KBM-7 (cell line): ENCODE measurements at regions not wholly inside any gene's neighbourhood (a gene's known extent, or its start where the extent isn't known, plus 50 kb on each side); places are given as distances from the start of the nearest gene placed in this dataset.
"Not testable (repeated sequence)": the region's sequence is repeated elsewhere in the genome, so short reads cannot be mapped to it uniquely, and the experiment has no call there.

Source experiments
- DNase-seq: peaks from one replicate; pipeline ENCODE4 v3.0.0-alpha.2; 2015
- in situ Hi-C: fragments of 300-500 bp; cut with MboI; formaldehyde crosslinking; loops from 2 replicates; pipeline ENCODE4 v1.14.3; 2020; ENCODE audit warnings: low sequenced_read_pairs, low pct_unique_long_range_greater_than_20kb, mixed read lengths

DNA sequence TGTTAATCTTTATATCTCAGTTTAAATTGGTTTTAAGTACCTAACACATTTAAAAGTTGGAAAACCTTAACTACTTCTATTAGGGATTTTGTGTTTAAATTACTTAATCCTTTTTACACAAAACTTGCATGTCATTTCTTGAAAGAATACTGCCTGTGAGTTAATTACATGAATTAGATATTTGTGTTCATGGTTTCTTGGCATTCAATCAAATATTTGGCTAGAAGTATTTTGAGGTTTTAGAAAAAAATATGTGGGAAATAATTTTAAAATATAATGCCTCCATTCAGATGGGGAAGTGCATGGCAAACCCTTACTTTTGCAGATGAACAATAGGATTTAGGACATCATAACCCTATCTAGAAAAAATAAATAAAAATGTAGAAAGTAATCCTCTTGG, 186.5 kb upstream of the SEMA3E start:
- no peak for DNase-seq
- in situ Hi-C loops, result no loop called here

DNA sequence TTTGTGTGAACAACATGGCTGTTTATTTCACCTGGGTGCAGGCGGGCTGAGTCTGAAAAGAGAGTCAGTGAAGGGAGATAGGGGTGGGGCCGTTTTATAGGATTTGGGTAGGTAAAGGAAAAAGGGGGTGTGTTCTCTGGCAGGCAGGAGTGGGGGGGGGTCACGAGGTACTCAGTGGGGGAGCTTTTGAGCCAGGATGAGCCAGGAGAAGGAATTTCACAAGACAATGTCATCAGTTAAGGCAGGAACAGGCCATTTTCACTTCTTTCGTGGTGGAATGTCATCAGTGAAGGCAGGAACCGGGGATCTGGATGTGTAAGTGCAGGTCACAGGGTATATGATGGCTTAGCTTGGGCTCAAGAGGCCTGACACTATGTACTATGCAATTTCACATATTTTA, 184.8 kb upstream of the SEMA3E start:
- DNase-seq, in situ Hi-C loops: not testable (repeated sequence)

GRCh38 chr7:83832009-83832408, 183.1 kb upstream of the SEMA3E start:
- in situ Hi-C loops, result no loop called here
- DNase-seq, result peak; percentile 5

DNA sequence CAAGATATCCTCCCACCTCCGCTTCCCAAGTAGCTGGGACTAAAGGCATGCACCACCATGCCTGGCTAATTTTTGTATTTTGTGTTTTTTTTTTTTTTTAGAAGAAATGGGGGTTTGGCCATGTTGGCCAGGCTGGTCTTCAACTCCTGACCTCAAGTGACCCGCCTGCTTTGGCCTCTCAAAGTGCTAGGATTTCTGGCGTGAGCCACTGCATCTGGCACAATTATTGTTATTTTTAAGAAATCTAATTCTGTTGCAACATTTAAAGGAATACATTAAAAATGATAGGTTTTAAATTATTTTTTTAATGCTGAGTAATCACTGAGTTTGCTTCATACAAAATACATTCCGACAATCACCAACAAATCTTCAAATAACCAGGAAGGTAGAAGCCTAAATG, 178.1 kb upstream of the SEMA3E start:
- DNase-seq, result no peak
- in situ Hi-C loops, result no loop called here

DNA sequence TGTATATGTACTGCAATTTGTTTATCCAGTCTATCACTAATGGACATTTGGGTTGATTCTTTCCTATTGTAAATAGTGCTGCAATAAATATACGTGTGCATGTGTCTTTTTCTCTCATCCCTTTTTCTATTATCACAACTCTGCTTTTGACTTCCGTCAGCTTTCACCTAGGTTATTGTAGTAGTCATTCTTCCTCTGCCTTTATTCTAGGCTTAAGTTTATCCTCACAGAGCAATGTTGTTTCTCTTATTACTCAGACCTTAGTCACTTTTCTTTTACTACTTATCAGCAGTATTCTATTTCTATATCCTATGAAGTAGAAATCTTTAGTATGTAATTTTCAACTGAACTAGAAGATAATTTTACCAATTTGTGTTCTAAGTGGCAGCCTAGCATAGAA, 175.3 kb upstream of the SEMA3E start:
- DNase-seq, result no peak
- in situ Hi-C loops, result no loop called here

GRCh38 chr7:83821866-83822265, 172.9 kb upstream of the SEMA3E start:
- no peak for DNase-seq
- in situ Hi-C loops, result no loop called here

- DNase-seq, result no peak
- in situ Hi-C loops, result no loop called here
Observed at GRCh38 chr7:83820641-83821040, 171.7 kb upstream of the SEMA3E start.

DNA sequence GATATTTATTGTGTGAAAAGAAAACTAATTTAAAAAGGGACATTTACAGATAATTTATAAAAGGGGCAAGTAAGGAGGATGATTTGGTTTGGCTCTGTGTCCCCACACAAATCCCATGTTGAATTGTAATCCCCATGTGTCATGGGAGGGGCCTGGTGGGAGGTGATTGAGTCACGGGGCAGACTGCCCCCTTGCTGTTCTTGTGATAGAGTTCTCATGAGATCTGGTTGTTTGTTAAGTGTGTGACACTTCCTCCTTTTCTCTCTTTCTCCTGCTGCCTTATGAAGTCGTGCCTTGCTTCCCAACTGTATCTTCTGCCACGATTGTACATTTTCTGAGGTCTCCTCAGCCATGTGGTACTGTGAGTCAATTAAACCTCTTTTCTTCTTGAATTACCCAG, 171.0 kb upstream of the SEMA3E start:
- DNase-seq, result peak; percentile 36
- in situ Hi-C loops, result no loop called here

DNA sequence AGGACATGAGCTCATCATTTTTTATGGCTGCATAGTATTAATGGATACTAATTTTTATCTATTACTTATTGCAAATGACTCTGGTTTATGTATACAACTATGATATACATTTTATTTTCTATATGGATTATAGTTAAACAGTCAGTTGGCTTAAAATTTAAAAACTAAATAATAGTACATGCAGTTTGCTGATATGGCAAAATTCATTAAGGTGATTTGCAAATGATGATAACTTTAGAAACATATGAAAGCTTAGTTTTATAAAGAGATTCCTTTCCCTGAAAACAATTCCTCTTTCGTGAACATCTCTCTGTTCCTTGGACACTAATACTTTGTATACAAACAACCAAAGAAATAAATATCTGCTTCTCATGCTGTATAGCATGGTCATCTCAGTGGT, 165.5 kb upstream of the SEMA3E start:
- DNase-seq, result no peak
- in situ Hi-C loops, result no loop called here

- in situ Hi-C loops, DNase-seq: not testable (repeated sequence)
Observed at GRCh38 chr7:83812563-83812962, 163.6 kb upstream of the SEMA3E start.

GRCh38 chr7:83808982-83809381, 160.0 kb upstream of the SEMA3E start:
- DNase-seq, result no peak
- in situ Hi-C loops, result no loop called here

- in situ Hi-C loops, result no loop called here
Observed at GRCh38 chr7:83807774-83808173, 158.8 kb upstream of the SEMA3E start.

GRCh38 chr7:83806538-83806937, 157.6 kb upstream of the SEMA3E start:
- DNase-seq, result no peak
- in situ Hi-C loops, result no loop called here

More at GRCh38 chr7:83807774-83808173, 158.8 kb upstream of the SEMA3E start:
- DNase-seq, result no peak

- in situ Hi-C loops, result no loop called here
- peak; percentile 4 for DNase-seq
Observed at GRCh38 chr7:83799333-83799732, 150.4 kb upstream of the SEMA3E start.

GRCh38 chr7:83798489-83798888, 149.6 kb upstream of the SEMA3E start:
- DNase-seq, result peak; percentile 15
- in situ Hi-C loops, result no loop called here

DNA sequence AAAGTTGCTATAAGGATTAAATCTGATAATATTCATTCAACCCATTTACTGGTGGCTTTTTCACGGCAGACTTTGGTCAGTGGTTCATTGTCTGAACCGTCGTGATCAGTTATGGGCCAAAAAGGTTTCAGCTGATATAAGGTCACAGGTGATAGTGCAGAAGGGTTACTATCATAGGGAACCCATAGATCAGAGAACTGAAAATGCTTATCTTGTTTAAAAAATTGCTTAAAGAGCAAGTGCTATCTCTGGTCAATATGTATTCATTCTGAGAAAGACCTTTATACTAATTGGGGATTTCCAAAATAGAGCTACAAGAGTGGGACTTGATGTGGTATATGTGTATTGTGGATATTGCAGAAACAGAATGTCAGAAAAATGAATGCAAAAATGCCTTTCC, 147.8 kb upstream of the SEMA3E start:
- no peak for DNase-seq

DNA sequence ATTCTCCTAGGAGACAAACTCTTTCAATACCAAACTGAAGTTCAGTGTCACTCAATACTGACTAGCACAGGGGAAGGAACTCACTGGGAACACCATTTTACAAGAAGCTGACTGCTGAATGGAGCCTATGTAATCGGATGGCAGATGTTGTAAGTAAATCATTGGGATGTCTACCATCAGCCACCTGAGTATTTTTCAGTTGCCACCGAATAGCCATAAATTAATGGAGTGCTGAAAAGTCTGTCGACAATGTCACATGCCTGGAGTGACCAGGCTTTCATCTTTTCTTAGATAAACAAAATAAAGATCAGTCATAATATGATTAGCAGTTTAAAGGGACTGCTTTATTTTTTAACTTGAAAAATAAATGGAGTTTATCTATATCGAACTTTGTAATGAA, 145.9 kb upstream of the SEMA3E start:
- in situ Hi-C loops, result no loop called here
- no peak for DNase-seq

More for the DNA sequence above, 147.8 kb upstream of the SEMA3E start:
- in situ Hi-C loops, result no loop called here

DNA sequence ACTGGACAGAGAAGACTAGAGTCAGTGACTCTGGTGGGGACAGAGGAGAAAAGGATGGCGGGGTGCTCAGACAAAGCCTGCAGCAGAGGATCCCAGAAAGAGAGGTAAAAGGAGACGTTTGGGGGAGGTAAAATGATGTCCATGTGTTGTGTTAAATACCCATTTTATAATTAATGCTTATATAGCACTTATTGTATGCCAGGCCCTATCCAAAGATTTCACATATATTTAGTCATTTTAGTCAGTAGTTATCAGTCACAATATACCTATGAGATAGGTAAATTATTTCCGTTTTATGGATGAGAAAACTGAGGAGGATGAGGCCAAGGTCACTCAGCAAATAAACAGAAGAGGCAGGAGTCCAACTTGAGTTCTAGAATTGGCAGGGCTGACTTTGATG, 144.6 kb upstream of the SEMA3E start:
- DNase-seq, result no peak
- in situ Hi-C loops, result no loop called here

- DNase-seq, result no peak
- in situ Hi-C loops, result no loop called here
Observed at GRCh38 chr7:83791737-83792136, 142.8 kb upstream of the SEMA3E start.

GRCh38 chr7:83786858-83787257, 137.9 kb upstream of the SEMA3E start:
- in situ Hi-C loops, result no loop called here
- DNase-seq, result no peak

- in situ Hi-C loops, result no loop called here
- DNase-seq, result no peak
Observed at GRCh38 chr7:83782628-83783027, 133.7 kb upstream of the SEMA3E start.

- no peak for DNase-seq
- in situ Hi-C loops, result no loop called here
Observed at GRCh38 chr7:83778073-83778443, 129.1 kb upstream of the SEMA3E start.
